RPMI7951 (cell line): ENCODE measurements at regions not wholly inside any gene's neighbourhood (a gene's known extent, or its start where the extent isn't known, plus 50 kb on each side); places are given as distances from the start of the nearest gene placed in this dataset.

ENCODE experiments used
- DNase-seq: peaks from one replicate; pipeline ENCODE4 v3.0.0-alpha.2; 2012; ENCODE audit warnings: low read depth

GRCh38 chr4:149296503-149296902 lies 519.1 kb downstream of the IQCM start:
- DNase-seq, result no peak

DNA sequence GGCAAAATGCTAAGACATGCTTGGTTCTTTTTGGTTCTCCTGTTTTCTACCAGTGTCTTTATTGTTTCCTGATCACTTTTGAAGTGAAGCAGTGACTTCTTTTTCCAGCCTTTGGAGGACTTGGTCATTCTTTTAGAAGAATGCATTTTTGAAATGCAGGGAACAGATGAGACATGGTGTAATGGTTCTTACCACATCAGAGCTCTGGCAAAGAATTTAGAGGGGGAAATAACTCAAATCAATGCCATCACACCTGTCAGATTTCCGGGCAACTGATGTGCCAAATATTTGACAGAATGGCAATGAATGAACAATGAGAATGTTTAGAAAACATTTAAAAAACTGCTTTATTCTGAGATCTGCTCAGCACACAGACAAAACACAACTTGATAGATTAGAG lies 519.6 kb downstream of the IQCM start:
- no peak for DNase-seq

GRCh38 chr4:149294601-149295000 lies 521.0 kb downstream of the IQCM start:
- DNase-seq, result no peak

GRCh38 chr4:149293046-149293649 lies 522.5 kb downstream of the IQCM start:
- no peak for DNase-seq

DNA sequence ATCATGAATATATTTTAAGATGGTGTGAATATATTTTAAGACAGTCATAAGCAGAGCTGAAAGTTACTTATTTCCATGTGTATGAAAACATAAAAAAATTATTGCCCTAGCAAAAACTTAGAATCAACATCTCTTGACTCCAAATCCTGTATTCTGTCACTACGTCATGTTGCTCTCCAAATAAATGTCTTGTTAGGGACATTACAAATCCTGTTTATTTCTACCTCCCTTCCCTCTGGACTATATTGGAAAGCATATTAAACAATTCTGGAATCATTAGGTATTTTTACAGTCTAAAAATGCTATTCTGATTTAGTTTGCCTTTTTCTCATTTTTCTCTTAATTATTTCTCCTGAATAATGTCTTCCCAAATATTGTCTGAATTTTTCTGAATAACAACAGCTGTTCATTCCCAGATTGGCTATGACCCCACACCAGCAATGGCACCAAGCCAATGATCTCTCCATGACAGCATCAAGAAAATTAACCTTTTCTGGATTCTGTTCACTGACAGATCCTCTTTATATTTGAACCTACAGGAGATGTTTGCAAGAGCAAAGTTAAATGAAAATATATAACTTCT lies 523.1 kb downstream of the IQCM start:
- DNase-seq, result no peak

- DNase-seq, result no peak
Measured at GRCh38 chr4:149291463-149291862, 524.2 kb downstream of the IQCM start.

GRCh38 chr4:149280806-149281205 lies 534.8 kb downstream of the IQCM start:
- no peak for DNase-seq

DNA sequence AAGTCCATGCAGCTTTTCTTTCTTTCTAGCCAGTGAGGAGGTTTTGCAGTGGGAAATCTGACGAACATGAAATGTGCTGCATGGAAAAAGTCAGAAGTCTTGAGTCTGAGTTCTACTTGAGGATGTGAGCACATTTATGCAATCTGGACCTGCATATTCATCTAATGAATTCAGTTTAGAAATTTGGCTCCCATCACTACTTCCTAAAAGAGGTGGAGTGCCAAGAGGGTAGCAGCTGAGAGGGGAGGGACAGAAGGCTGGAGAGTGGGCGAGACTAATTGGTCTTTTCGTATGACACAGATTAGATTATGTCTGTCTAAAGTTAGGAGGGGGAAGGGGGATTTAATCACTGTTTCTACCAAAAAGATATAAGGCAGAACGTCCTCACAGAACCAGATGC lies 535.9 kb downstream of the IQCM start:
- DNase-seq, result no peak

GRCh38 chr4:149279331-149279730 lies 536.3 kb downstream of the IQCM start:
- DNase-seq, result no peak

DNA sequence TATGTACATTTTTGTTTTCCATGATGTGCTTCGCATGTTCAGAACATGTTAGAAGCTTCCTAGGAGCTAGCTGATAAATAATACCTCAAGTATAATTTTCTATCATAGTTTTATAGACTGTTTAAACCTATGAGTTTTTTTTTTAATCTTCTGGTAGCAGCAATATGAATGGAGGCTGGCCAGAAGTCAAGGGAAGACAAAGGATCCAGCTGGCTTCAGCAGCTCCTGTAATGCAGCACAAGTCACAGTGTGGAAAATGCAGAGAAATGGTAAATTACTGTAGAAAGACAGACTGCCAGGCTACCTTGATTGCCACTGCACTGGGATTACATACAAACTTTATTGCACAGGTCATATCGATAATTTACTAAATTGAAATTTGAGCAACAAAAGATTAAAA lies 537.9 kb downstream of the IQCM start:
- no peak for DNase-seq

DNA sequence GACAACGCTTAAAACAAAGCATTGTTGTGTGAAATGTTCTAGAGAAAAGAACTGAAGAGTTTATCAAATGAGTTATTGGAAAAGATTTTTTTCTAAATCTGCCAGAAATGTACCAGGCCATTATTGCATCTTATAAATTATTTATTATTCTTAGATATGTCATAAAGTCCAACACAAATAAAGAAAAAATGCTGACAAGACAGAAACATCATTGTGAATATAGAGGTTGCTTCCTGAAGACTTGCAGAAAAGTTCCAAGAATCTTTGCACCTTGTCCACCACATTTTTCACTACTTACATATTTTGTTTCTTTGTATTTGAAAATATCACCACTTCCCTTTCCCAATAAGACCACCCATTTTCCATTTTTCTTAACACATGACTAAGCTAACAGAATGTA lies 545.8 kb downstream of the IQCM start:
- DNase-seq, result no peak

DNA sequence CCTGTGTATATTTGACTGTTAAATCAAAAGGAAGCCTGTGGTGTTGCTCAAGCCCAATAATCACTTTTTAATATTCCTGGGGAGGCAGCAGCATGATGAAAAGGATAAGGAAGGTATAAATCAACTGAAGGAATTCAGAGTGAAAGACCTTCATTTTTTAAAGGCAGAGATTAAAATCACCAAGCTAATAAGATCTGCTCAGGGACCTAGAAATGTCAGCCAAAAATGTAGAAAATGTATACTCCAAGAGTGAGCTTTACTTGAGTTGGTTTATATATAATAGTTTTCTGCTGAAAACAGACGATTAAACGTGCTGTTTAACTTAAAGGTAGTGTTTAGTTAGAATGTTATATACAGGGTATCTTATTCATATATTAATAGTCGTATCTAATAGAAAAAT lies 549.3 kb downstream of the IQCM start:
- DNase-seq, result no peak

GRCh38 chr4:149265645-149266044 lies 550.0 kb downstream of the IQCM start:
- DNase-seq, result no peak

DNA sequence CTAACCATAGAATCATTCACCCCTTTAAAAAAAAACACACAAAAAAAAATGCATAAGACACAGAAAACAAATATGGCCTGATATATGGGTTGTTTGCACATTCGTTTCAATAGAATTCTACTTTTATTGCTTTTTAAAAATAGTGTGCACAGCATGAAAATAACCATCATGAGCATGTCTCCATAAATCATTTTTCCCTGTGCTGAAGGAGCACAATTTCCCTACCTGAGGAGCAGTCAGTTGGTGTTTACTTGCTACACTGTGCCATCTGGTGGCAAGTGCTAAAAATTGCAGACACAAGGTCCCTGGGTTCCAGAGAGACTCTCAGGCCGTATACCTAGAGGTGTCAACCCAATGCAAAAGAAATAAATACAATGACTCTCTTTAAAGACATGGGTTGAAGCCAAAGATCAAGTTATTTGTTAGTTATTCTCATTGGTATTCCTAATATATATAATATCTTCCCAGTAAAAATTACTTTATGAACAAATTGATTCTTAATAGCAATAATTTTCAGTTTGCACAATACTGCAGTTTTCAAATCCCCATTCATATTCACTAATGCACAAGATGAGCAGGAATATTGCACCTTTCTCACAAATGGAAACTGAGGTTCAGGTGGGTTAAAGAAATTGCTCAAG lies 551.4 kb downstream of the IQCM start:
- DNase-seq, result peak; percentile 23

GRCh38 chr4:149248191-149248764 lies 567.4 kb downstream of the IQCM start:
- DNase-seq, result no peak

DNA sequence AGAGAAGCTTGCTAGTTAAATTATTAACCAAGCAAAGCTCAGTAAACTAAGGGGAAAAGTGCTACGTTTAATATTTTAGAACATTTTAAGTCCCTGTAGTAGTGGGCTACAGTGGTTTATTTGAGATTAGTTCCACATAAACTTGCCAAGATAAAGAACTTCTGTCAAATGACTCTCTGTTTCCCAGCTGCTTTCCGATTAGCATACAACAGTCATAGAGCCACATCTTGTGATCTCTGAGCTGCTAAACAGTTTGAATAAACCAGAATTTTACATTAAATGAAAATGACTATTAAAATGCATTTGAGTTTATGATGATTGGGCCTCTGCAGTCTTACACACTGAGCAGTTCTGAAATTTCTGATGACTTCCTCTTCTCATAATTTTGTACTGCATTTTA lies 568.5 kb downstream of the IQCM start:
- DNase-seq, result no peak

GRCh38 chr4:149245333-149245732 lies 570.3 kb downstream of the IQCM start:
- DNase-seq, result no peak

- DNase-seq, result no peak
Measured at GRCh38 chr4:149238097-149238496, 577.5 kb downstream of the IQCM start.

- DNase-seq, result no peak
Measured at GRCh38 chr4:149234798-149235197, 580.8 kb downstream of the IQCM start.

DNA sequence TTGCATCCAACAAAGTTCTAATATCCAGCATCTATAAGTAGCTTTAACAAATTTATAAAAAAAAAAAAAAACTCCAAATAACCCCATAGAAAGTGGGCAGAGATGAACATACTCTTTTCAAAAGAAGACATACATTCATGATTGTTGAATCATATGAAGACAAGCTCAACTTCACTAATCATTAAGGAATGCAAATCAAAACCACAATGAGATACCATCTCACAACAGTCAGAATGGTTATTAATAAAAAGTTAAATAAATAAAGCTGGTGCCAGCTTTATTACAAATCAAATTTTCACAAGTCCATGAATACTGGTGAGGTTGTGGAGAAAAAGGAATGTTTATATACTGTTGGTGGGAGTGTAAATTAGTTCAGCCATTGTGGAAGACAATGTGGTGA lies 592.0 kb downstream of the IQCM start:
- no peak for DNase-seq

DNA sequence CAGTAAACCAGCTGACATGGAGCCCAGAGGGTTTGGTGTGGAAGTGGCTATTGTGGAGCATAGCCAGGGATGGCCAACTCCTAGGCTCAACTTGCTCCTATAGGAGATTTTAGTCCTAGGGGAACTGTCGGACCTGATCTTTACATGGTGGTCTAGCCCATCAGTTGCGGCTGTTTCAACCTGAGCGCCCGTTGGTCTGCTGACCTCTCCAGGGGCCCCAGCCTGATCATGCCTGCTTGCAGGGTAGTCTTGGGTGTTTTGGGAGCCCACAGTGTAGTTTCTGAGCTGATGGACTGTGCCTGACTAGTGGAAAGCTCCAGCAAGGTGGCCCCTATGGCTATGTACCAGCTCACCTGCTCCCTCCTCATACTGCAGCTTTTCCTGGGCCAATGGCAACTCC lies 597.0 kb downstream of the IQCM start:
- DNase-seq, result no peak

- no peak for DNase-seq
Measured at GRCh38 chr4:149214301-149214700, 601.3 kb downstream of the IQCM start.

- no peak for DNase-seq
Measured at GRCh38 chr4:149211876-149212275, 603.8 kb downstream of the IQCM start.
